ENCODE measurements at regions not wholly inside any gene's neighbourhood (a gene's known extent, or its start where the extent isn't known, plus 50 kb on each side); places are given as distances from the start of the nearest gene placed in this dataset.
"Not testable (repeated sequence)": the region's sequence is repeated elsewhere in the genome, so short reads cannot be mapped to it uniquely, and the experiment has no call there.

GRCh38 chr12:86407620-86408208, 151.5 kb upstream of the MGAT4C start:
- no peak for DNase-seq (ENCODE audit: low spot score)

DNA sequence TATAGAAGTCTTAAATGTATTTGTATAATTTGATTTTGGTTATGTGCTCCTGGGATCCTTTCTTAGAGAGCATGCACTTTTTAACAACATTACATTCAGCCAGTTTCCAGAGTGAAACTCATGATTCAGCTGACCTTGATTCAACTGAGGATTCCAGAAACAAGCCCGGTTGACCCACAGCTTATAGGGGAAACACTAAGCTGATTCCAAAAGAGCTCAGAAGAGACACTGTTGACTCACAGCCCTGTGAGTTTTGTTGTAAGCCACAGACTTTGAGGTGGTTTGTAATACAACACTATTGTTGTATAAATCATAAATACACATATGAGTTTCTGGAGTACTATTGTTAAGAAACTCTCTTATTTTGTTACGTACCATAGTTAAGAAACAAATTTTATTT, 133.8 kb upstream of the MGAT4C start:
- DNase-seq (ENCODE audit: low spot score), result no peak

DNA sequence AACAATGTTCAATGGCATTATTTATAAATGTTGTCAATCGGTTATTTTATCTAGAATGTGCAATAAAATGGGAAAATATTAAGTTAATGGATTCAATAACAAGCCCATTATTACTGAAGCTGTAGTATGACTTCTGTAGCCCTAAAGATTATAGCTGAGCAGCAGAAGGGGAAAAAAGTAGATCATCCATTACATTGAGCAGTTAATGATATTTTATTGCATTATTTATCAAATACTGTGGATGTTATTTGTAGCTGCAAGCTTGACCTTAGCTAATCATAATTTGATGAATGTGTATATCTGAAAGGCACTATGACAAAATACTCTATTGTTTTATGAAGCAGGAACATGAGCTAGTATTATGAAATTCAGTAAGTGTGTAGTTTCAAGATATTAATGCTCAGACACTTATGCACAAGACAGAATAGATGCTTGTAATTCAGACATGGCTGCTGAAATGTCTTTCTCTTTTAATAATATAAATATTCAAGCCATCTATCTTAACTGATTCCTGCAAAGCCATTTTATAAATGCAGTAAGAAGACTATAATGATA, 131.5 kb upstream of the MGAT4C start:
- no peak for DNase-seq (ENCODE audit: low spot score)

GRCh38 chr12:86383759-86384158, 127.6 kb upstream of the MGAT4C start:
- not testable (repeated sequence) for DNase-seq (ENCODE audit: low spot score)

- no peak for DNase-seq (ENCODE audit: low spot score)
Observed at GRCh38 chr12:86379337-86379736, 123.1 kb upstream of the MGAT4C start.

GRCh38 chr12:86376052-86376451, 119.9 kb upstream of the MGAT4C start:
- no peak for DNase-seq (ENCODE audit: low spot score)

- DNase-seq (ENCODE audit: low spot score), result no peak
Observed at GRCh38 chr12:86373813-86374212, 117.6 kb upstream of the MGAT4C start.

DNA sequence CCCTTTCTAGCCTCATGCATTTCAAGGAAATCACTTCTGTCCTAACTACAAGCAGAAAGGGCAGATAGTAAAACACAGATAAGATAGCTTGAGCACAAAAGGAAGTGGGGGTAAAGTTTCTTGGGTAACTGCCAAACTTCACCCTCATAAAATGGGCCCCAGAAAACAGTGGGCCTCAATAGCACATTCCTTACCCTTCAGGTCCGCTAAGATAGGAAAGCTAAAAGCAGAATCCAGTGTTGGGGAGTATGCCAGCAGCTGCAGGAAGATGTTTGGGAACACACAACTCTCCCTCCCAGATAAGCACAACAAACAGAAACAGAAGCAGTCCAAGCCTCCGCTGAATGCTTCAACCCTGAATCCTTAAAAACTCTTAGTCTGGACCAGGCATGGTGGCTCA, 110.9 kb upstream of the MGAT4C start:
- DNase-seq (ENCODE audit: low spot score), result no peak

DNA sequence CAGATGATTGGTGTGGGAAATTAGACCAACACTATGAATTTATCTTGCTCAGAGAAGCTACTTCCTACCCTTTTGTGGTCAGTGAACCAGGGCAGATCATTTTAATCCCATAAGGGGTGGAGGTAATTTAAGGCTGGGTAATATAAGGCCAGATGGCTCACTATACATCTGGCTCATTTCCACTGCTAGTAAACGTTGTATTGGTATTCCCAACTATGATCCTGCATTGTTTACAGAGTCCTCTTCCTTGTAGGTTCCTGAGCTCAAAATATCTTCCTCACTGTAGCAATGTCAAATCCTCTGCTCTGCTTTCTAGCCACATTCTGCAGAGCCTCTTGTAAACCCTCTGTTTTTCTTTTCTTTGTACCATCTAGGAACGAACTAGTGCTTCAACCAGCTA, 93.0 kb upstream of the MGAT4C start:
- DNase-seq (ENCODE audit: low spot score), result no peak

- DNase-seq (ENCODE audit: low spot score), result no peak
Observed at GRCh38 chr12:86333955-86334522, 77.8 kb upstream of the MGAT4C start.

GRCh38 chr12:86331457-86331856, 75.3 kb upstream of the MGAT4C start:
- no peak for DNase-seq (ENCODE audit: low spot score)

DNA sequence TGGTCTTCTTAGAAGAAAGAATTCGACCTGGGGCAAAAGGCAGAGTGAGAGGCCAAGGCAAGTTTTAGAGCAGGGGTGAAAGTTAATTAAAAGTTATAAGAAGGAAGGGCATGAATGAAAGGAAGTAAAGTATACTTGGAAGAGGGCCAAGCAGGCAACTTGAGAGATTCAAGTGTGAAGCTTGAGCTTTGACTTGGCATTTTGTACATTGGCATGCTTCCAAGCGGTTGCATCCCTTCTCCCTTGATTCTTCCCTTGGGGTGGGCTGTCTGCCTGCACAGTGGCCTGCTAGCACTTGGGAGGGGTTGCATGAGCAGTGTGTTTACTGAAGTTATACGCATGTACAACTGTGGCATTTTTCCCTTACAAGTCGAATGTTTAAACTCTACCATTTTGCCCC, 74.8 kb upstream of the MGAT4C start:
- no peak for DNase-seq (ENCODE audit: low spot score)

DNA sequence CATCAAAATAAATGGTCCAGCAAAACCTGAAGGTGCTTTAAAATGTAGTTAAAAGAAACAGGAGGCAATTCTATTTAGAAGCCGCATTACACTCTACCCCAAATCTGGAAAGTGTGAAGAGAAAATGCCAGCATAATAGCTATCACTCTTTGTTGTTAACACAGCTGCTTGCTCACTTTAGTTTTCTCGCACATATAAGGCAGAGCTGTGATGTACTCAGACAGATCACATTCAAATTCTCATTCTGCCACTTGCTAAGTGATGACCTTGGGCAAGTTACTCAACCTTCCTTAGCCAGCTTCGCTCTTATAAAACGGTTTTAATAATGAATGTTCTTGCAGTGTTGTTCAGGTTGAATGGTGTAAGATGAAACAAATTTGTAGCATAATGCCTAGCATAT, 56.0 kb upstream of the MGAT4C start:
- no peak for DNase-seq (ENCODE audit: low spot score)

Measured in SW480 (cell line).